ENCODE measurements at regions not wholly inside any gene's neighbourhood (a gene's known extent, or its start where the extent isn't known, plus 50 kb on each side); places are given as distances from the start of the nearest gene placed in this dataset.

DNA sequence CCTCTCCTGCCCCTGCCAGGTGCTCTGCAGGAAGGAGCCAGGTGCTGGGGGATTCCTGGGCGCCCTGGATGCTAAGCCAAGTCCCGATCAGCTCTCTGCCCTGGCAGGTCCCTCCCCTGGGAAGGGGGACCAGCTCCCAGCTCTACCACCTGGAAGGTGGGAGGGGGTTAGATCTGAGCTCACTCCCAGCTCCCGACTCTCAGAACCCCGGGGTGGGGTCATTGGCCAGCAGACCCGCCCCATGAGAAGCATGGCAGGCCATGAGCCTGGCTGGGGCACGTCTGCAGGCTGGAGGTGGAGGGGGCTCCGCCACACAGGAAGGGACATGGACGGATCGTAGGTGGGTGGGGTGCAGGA, 83.4 kb upstream of the NKX1-1 start:
- peaks cover 8% of the 10 kb centered on the region for H3K36me3 Mint-ChIP-seq (ENCODE audit: low read depth)
- TF ChIP-seq, protein P1, sequence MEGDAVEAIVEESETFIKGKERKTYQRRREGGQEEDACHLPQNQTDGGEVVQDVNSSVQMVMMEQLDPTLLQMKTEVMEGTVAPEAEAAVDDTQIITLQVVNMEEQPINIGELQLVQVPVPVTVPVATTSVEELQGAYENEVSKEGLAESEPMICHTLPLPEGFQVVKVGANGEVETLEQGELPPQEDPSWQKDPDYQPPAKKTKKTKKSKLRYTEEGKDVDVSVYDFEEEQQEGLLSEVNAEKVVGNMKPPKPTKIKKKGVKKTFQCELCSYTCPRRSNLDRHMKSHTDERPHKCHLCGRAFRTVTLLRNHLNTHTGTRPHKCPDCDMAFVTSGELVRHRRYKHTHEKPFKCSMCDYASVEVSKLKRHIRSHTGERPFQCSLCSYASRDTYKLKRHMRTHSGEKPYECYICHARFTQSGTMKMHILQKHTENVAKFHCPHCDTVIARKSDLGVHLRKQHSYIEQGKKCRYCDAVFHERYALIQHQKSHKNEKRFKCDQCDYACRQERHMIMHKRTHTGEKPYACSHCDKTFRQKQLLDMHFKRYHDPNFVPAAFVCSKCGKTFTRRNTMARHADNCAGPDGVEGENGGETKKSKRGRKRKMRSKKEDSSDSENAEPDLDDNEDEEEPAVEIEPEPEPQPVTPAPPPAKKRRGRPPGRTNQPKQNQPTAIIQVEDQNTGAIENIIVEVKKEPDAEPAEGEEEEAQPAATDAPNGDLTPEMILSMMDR (conservative IDR thresholded peaks at IDR 0.05), result no peak
- no peaks in the 10 kb centered on the region for H3K4me1 Mint-ChIP-seq
- no peak overlapping the region for H3K4me3 Mint-ChIP-seq
- H3K9me3 Mint-ChIP-seq, result peaks cover 10% of the 10 kb centered on the region
- no peak for DNase-seq (ENCODE audit: low read depth, low spot score)
- no peak overlapping the region for H3K27ac Mint-ChIP-seq (ENCODE audit: unreplicated experiment)
- peaks cover 22% of the 10 kb centered on the region for H3K27me3 Mint-ChIP-seq (ENCODE audit: low read depth)

DNA sequence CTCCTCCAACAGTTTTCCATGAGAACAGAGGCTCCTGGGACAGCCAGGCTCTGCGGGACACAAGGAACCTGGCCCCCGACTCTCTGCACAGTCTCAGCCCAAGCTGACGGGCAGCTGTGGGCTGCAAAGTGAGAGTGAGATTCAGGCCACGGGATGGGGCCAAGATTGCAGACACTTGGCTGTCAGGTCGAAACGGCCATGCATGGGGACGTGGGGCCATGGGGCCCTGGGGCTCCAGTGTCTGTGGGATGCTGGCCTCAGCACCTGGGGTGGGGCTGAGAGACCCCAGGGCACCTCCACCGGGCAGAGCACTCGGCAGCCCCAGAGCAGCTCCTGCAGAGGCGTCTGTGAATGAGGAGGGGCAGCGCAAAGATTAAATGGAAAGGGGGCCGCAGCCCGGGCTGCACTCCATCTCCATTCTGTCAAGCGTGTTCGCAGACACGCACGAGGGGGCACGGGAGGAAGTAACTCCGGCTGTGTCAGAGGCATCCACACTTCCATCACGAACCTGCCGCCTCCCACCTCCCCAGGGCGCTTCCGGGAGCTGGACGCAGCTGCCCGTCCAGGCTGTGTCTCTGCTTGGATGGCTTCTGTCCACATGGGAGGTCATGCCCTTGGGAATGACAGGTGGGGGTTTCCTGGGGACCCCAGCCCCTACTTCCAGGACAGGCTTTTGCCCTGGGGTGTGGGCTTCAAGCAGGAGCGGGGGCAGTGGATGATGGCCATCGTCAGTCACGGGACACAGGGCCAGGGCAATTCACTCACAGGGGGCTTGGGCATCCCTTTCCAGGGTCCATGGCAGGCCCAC, 82.8 kb upstream of the NKX1-1 start:
- Mint-ChIP-seq H3K9me3 (peaks cover 10% of the 10 kb centered on the region), H3K36me3 (ENCODE audit: low read depth) (peaks cover 8% of the 10 kb centered on the region), H3K4me3 (no peak overlapping the region), H3K27me3 (ENCODE audit: low read depth) (peaks cover 26% of the 10 kb centered on the region), H3K27ac (ENCODE audit: unreplicated experiment) (no peak overlapping the region), H3K4me1 (no peaks in the 10 kb centered on the region)
- TF ChIP-seq, protein P1 (conservative IDR thresholded peaks at IDR 0.05), result no peak
- no peak for DNase-seq (ENCODE audit: low read depth, low spot score)

DNA sequence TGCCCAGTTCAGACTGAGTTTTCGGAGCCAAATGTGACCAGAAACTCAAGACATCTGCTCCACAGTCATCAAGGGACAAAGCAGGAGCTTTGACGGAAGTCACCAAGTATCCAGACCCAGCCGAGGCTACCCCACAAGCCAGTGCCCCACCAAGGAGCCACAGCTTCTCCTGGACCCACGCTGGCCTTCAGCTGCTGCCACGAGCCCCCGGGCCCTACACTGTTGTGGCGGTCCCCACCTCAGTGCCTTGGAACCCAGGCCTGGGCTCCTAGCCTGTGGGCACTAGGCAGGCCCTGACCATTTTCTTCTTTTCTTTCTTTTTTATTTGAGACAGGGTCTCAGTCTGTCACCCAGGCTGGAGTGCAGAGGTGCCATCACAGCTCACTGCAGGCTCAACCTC, 82.1 kb upstream of the NKX1-1 start:
- Mint-ChIP-seq H3K4me1 (no peaks in the 10 kb centered on the region), H3K27me3 (ENCODE audit: low read depth) (peaks cover 32% of the 10 kb centered on the region), H3K9me3 (peaks cover 17% of the 10 kb centered on the region), H3K4me3 (no peak overlapping the region), H3K27ac (ENCODE audit: unreplicated experiment) (no peak overlapping the region), H3K36me3 (ENCODE audit: low read depth) (peaks cover 8% of the 10 kb centered on the region)
- TF ChIP-seq, protein P1 (conservative IDR thresholded peaks at IDR 0.05), result no peak
- DNase-seq (ENCODE audit: low read depth, low spot score), result no peak

DNA sequence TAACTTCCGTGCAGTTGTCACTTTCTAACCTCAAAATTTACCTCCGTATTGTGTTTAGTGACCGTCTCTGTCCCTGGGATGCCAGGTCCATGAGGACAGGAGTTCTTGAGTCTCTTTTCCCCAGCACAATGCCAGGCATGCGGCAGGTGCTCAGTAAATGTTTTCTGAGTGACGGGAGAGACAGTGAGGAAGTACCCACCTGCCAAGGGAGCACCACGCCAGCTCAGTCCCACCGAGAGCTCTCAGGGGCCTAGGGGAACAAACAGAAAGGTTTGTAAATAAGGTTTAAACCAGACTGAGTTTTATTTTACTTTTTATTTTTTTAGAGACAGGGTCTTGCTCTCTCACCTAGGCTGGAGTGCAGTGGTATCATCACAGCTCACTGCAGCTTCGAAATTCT, 81.5 kb upstream of the NKX1-1 start:
- peaks cover 21% of the 10 kb centered on the region for H3K9me3 Mint-ChIP-seq
- no peaks in the 10 kb centered on the region for H3K4me1 Mint-ChIP-seq
- no peak overlapping the region for H3K4me3 Mint-ChIP-seq
- no peak overlapping the region for H3K27ac Mint-ChIP-seq (ENCODE audit: unreplicated experiment)
- DNase-seq (ENCODE audit: low read depth, low spot score), result no peak
- H3K36me3 Mint-ChIP-seq (ENCODE audit: low read depth), result peaks cover 8% of the 10 kb centered on the region
- TF ChIP-seq, protein P1 (conservative IDR thresholded peaks at IDR 0.05), result no peak
- H3K27me3 Mint-ChIP-seq (ENCODE audit: low read depth), result peaks cover 37% of the 10 kb centered on the region

DNA sequence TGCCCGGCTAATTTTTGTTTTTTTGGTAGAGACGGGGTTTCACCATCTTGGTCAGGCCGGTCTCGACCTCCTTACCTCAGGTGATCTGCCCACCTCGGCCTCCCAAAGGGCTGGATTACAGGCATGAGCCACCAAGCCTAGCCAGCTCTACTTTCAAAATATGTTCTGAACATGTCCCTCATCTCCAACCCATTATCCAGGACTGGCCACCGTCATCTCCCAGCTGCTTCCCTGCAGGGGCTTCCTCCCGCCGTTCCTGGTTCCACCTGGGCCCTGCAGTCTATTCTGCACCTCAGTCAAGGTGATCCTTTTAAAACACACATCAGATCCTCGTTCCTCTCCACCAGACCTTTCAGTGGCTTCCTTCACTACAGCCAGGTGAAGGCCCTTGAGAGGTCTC, 80.9 kb upstream of the NKX1-1 start:
- no peak overlapping the region for H3K4me3 Mint-ChIP-seq
- H3K36me3 Mint-ChIP-seq (ENCODE audit: low read depth), result peaks cover 8% of the 10 kb centered on the region
- no peak overlapping the region for H3K27ac Mint-ChIP-seq (ENCODE audit: unreplicated experiment)
- TF ChIP-seq, protein P1 (conservative IDR thresholded peaks at IDR 0.05), result no peak
- no peaks in the 10 kb centered on the region for H3K4me1 Mint-ChIP-seq
- DNase-seq (ENCODE audit: low read depth, low spot score), result no peak
- peaks cover 37% of the 10 kb centered on the region for H3K27me3 Mint-ChIP-seq (ENCODE audit: low read depth)
- peaks cover 22% of the 10 kb centered on the region for H3K9me3 Mint-ChIP-seq

Data from neural crest cell (in vitro differentiated cells).